ENCODE measurements at regions not wholly inside any gene's neighbourhood (a gene's known extent, or its start where the extent isn't known, plus 50 kb on each side); places are given as distances from the start of the nearest gene placed in this dataset.
"Not testable (repeated sequence)": the region's sequence is repeated elsewhere in the genome, so short reads cannot be mapped to it uniquely, and the experiment has no call there.

DNA sequence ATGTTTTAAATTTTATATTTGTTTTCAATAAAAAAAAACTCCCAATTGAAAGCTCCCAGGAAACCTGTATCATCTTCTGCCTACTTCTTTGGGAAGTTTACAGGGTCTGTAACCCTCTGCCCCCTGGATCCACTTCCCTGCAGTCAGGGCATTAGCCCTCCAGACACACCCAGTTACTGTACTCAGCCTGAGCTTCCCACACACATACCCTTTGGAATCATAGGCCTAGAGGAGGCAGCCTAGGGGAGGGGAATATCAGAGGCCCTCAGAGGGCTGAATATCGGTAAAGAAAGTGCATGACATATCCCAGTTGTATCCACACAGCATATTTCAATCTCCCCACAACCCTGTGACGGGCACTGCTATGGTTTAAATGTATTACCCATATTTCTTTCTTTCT lies 56.2 kb upstream of the TFPI start:
- not testable (repeated sequence) for H3K27me3 Mint-ChIP-seq

DNA sequence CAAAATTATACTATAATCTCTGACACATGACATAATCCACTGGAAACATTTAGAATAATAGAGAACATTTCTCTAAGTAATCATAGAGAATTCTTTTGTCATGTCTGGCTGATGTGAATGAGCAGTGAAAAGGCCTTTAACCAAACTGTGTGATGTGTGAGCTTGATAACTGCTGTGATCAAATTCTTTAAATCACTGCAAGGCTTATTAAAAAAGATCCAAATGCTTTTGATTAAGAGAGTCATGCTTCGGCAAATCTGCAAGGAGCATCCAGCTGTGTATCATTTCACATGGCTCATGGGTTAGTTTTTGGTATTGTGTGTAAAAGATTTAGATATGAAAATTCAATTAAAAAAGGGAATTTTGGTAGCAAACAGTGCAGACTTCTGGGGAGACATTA lies 58.6 kb upstream of the TFPI start:
- Mint-ChIP-seq H3K4me1 (ENCODE audit: low read depth in 2 of 2) (no peaks in the 10 kb centered on the region), H3K9me3 (peaks cover 0 to 8% of the 10 kb centered on the region in 2 donors), H3K27ac (no peak overlapping the region), H3K4me3 (no peak overlapping the region), H3K27me3 (no peaks in the 10 kb centered on the region), H3K36me3 (ENCODE audit: insufficient read depth) (no peaks in the 10 kb centered on the region)
- ATAC-seq (replicated peaks): no peak
- no peak for DNase-seq

More for the DNA sequence above, 56.2 kb upstream of the TFPI start:
- not testable (repeated sequence) for H3K9me3 Mint-ChIP-seq; H3K27ac Mint-ChIP-seq; DNase-seq; ATAC-seq (replicated peaks); H3K36me3 Mint-ChIP-seq (ENCODE audit: insufficient read depth); H3K4me1 Mint-ChIP-seq (ENCODE audit: low read depth in 2 of 2); H3K4me3 Mint-ChIP-seq

DNA sequence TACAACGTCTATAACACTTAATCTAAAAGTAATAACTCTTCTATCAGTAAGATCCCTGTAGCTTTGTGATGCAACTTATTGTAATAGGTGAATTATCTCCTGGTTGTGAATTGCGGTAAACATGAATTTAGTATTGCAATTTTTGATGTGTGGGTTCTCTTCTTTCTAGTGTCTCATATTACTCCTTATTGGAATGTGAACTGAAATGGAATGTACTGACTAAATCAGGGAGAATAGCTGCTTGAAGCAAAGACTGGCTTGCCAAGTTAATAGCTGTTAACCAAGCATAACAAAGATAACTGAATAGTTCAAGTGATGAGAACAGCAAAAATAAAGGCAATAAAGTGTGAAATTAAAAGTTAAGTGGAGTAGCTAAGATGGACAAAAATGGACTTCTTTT lies 60.5 kb upstream of the TFPI start:
- H3K4me1 Mint-ChIP-seq (ENCODE audit: low read depth in 2 of 2): no peaks in the 10 kb centered on the region
- no peak for DNase-seq

DNA sequence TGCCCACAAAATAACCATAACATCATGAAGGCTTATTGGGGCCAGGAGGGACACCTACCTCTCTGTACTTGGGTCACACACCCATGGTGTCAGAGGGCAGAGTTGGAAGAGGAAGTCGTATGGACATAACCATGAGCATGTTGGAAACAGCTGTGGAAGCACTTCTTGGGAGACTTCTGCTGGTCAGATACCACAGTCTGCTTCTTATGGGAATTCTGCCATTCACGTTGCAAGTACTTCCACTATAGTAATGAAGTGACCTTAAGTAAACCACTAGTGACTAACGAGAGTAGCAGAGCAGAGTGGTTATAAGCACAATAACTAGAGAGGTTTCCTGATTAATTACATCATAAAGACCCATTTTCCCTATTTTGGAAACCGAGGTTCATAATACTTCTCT lies 61.1 kb upstream of the TFPI start:
- Mint-ChIP-seq H3K4me1 (ENCODE audit: low read depth in 2 of 2) (no peaks in the 10 kb centered on the region), H3K4me3 (no peak overlapping the region)
- no peak for ATAC-seq (replicated peaks)

More for the DNA sequence above, 60.5 kb upstream of the TFPI start:
- ATAC-seq (replicated peaks): no peak
- Mint-ChIP-seq H3K27me3 (no peaks in the 10 kb centered on the region), H3K36me3 (ENCODE audit: insufficient read depth) (no peaks in the 10 kb centered on the region), H3K9me3 (peaks cover 0 to 8% of the 10 kb centered on the region in 2 donors), H3K27ac (no peak overlapping the region), H3K4me3 (no peak overlapping the region)

DNA sequence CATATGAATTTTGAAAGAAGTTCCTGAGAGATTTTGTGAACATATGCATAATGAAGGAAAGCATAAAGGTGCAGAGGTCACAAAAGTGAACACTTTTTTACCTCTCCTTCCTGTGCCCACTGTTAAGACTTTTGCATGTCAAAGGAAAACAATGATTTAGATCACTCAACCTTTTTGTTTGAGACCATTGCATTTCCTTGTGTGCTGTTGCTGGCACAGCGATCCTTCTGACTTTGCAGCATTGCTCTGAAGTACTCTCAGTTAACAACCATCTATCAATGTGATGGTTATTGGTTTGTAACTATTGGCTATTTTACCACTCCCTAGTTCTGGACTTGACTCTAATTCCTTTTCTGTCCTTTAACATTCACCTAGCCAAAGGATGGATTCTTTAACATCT lies 61.7 kb upstream of the TFPI start:
- H3K36me3 Mint-ChIP-seq (ENCODE audit: insufficient read depth): no peaks in the 10 kb centered on the region
- DNase-seq (no peak), ATAC-seq (replicated peaks) (no peak)
- no peaks in the 10 kb centered on the region for H3K4me1 Mint-ChIP-seq (ENCODE audit: low read depth in 2 of 2)
- H3K9me3 Mint-ChIP-seq: peaks cover 0 to 8% of the 10 kb centered on the region in 2 donors
- H3K27ac Mint-ChIP-seq: no peak overlapping the region
- H3K27me3 Mint-ChIP-seq: no peaks in the 10 kb centered on the region
- no peak overlapping the region for H3K4me3 Mint-ChIP-seq

More for the DNA sequence above, 61.1 kb upstream of the TFPI start:
- H3K9me3 Mint-ChIP-seq: peaks cover 0 to 8% of the 10 kb centered on the region in 2 donors
- no peak for DNase-seq
- H3K27ac Mint-ChIP-seq: no peak overlapping the region
- no peaks in the 10 kb centered on the region for H3K36me3 Mint-ChIP-seq (ENCODE audit: insufficient read depth)
- H3K27me3 Mint-ChIP-seq: no peaks in the 10 kb centered on the region

DNA sequence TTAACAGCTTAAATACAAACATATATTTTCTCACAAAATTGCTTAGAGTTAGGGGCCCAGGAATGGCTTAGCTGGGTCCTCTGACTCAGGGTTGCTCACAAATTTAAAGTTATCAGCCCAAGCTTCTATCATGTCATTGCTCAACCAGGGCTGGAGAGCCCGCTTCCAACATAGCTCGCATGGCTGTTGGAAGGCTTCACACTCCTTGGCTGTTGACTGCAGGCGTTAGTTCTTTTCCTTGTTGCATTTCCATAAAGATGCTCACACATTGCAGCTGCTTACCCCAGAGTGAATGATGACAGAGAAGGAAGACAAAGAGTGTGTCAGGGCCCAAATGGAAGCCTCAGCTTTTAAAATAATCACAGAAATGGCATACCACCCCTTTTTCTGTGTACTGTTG lies 62.9 kb upstream of the TFPI start:
- no peak overlapping the region for H3K27ac Mint-ChIP-seq
- H3K4me1 Mint-ChIP-seq (ENCODE audit: low read depth in 2 of 2): no peaks in the 10 kb centered on the region
- peaks cover 0 to 8% of the 10 kb centered on the region in 2 donors for H3K9me3 Mint-ChIP-seq
- no peaks in the 10 kb centered on the region for H3K36me3 Mint-ChIP-seq (ENCODE audit: insufficient read depth)
- H3K27me3 Mint-ChIP-seq: no peaks in the 10 kb centered on the region
- no peak for ATAC-seq (replicated peaks)
- no peak overlapping the region for H3K4me3 Mint-ChIP-seq
- DNase-seq: no peak

DNA sequence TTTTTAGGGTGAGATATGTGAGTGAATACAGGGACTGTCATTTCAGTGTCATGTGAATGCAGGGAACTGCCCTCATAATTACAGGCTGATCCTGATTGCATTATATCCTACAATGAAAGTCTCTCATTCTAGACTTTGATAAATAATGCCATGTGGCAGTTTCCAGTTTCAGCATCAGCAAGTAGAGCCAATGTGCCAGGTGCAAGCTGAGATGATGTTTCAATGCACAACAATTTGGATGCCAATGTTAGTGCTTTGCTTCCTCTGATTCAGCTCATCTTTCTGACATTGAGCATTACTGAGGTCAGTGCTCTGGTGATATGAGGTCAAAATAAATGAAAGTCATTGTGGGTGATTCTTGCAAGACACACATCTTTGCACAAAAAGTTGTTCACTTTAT lies 63.7 kb upstream of the TFPI start:
- Mint-ChIP-seq H3K27ac (no peak overlapping the region), H3K4me1 (ENCODE audit: low read depth in 2 of 2) (no peaks in the 10 kb centered on the region), H3K36me3 (ENCODE audit: insufficient read depth) (no peaks in the 10 kb centered on the region), H3K4me3 (no peak overlapping the region), H3K9me3 (peaks cover 0 to 8% of the 10 kb centered on the region in 2 donors), H3K27me3 (no peaks in the 10 kb centered on the region)
- ATAC-seq (replicated peaks): no peak
- no peak for DNase-seq

DNA sequence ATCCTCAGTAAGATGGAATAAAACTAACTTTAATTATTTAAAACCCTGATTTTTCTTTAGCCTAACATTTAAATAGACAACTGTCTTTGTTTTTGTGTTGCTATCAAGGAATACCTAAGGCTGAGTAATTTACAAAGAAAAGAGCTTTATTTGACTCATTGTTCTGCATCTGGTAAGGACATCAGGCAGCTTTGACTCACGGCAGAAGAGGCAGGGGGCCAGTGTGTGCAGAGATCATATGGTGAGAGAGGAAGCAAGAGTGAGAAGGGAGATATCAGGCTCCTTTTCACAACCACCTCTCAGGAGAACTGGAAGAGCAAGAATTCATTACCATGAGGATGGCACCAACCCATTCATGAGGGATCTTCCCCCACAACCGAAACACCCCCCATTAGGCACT lies 64.6 kb upstream of the TFPI start:
- DNase-seq (no peak), ATAC-seq (replicated peaks) (no peak)
- Mint-ChIP-seq H3K27ac (no peak overlapping the region), H3K4me3 (no peak overlapping the region), H3K4me1 (ENCODE audit: low read depth in 2 of 2) (no peaks in the 10 kb centered on the region), H3K27me3 (no peaks in the 10 kb centered on the region), H3K9me3 (peaks cover 0 to 8% of the 10 kb centered on the region in 2 donors), H3K36me3 (ENCODE audit: insufficient read depth) (no peaks in the 10 kb centered on the region)

DNA sequence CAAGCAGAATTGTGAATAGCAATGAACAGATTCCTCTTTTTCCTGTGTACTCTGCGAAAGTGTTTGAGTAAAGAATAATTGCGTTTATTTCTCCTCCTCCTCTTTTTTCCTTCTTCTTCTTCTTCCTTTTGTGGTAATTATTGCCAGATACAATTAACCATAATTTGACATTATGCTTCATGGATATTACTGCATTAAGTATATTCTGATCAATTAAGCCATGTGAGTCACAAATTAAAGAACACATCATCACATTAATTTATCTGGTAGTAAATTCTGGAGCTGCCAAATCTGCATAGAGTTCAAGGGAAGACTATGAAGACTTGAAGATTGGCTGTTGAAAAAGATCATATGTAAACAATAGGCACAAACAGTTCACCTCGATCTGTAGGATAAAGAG lies 72.9 kb upstream of the TFPI start:
- Mint-ChIP-seq H3K36me3 (ENCODE audit: insufficient read depth) (no peaks in the 10 kb centered on the region), H3K27me3 (no peaks in the 10 kb centered on the region), H3K4me3 (no peak overlapping the region), H3K9me3 (peaks cover 8 to 9% of the 10 kb centered on the region in 2 donors), H3K27ac (no peak overlapping the region), H3K4me1 (ENCODE audit: low read depth in 2 of 2) (no peaks in the 10 kb centered on the region)
- ATAC-seq (replicated peaks) (no peak), DNase-seq (no peak)

DNA sequence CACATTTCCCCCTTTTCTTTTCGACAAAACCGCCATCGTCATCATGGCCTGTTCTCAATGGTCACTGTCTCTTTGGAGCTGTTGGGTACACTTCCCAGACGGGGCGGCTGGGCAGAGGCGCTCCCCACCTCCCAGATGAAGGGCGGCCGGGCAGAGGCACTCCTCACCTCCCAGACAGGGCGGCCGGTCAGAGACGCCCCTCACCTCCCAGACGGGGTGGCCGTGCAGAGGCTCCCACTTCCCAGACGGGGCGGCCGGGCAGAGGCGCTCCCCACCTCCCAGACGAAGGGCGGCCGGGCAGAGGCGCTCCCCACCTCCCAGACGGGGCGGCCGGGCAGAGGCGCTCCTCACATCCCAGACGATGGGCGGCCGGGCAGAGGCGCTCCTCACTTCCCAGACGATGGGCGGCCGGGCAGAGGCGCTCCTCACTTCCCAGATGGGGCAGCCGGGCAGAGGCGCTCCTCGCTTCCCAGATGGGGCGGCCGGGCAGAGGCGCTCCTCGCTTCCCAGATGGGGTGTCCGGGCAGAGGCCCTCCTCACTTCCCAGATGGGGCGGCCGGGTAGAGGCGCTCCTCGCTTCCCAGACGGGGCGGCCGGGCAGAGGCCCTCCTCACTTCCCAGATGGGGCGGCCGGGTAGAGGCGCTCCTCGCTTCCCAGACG lies 82.6 kb upstream of the TFPI start:
- not testable (repeated sequence) for H3K4me1 Mint-ChIP-seq (ENCODE audit: low read depth in 2 of 2); H3K27me3 Mint-ChIP-seq; DNase-seq

DNA sequence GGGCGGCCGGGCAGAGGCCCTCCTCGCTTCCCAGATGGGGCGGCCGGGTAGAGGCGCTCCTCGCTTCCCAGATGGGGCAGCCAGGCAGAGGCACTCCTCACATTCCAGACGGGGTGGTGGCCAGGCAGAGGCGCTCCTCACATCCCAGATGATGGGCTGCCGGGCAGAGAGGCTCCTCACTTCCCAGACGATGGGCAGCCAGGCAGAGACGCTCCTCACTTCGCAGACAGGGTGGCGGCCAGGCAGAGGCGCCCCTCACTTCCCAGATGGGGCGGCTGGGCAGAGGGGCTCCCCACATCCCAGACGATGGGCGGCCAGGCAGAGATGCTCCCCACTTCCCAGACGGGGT lies 83.1 kb upstream of the TFPI start:
- H3K27ac Mint-ChIP-seq; ATAC-seq (replicated peaks); H3K9me3 Mint-ChIP-seq; H3K4me3 Mint-ChIP-seq; H3K27me3 Mint-ChIP-seq; H3K4me1 Mint-ChIP-seq (ENCODE audit: low read depth in 2 of 2); DNase-seq; H3K36me3 Mint-ChIP-seq (ENCODE audit: insufficient read depth): not testable (repeated sequence)

More for the DNA sequence above, 82.6 kb upstream of the TFPI start:
- H3K27ac Mint-ChIP-seq; ATAC-seq (replicated peaks); H3K36me3 Mint-ChIP-seq (ENCODE audit: insufficient read depth); H3K9me3 Mint-ChIP-seq; H3K4me3 Mint-ChIP-seq: not testable (repeated sequence)

DNA sequence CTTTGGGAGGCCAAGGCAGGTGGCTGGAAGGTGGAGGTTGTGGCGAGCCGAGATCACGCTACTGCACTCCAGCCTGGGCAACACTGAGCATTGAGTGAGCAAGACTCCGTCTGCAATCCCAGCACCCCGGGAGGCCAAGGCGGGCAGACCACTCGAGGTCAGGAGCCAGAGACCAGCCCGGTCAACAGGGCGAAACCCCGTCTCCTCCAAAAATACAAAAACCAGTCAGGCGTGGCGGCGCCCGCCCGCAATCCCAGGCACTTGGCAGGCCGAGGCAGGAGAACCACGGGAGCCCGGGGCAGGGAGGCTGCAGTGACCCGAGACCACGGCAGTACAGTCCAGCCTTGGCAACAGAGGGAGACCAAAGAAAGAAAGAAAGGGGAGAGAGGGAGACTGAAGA lies 83.5 kb upstream of the TFPI start:
- H3K27ac Mint-ChIP-seq; H3K4me1 Mint-ChIP-seq (ENCODE audit: low read depth in 2 of 2); H3K9me3 Mint-ChIP-seq; DNase-seq; H3K36me3 Mint-ChIP-seq (ENCODE audit: insufficient read depth); H3K4me3 Mint-ChIP-seq; ATAC-seq (replicated peaks); H3K27me3 Mint-ChIP-seq: not testable (repeated sequence)

DNA sequence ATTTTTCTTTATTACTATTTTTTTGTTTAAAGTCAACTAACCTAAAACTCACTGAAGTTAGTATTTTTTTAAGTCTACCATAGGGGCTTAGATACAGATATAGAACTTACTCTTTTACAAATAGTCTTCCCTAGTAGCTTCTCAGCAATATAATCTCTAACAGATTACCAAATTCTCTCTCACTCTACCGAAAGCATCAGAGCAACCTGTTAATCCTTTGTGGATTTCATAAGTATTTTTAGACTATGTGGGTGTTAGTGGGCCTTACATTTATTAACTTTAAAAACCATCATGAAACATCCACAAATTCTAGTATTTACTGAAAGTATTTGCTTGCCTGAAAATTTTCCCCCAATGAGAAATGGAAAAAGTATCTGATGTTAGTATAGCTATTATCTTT lies 84.6 kb upstream of the TFPI start:
- no peaks in the 10 kb centered on the region for H3K4me1 Mint-ChIP-seq (ENCODE audit: low read depth in 2 of 2)
- H3K4me3 Mint-ChIP-seq: no peak overlapping the region
- ATAC-seq (replicated peaks) (no peak), DNase-seq (no peak)
- no peaks in the 10 kb centered on the region for H3K27me3 Mint-ChIP-seq
- H3K27ac Mint-ChIP-seq: no peak overlapping the region
- H3K9me3 Mint-ChIP-seq: peaks cover 5% of the 10 kb centered on the region in 2 donors
- no peaks in the 10 kb centered on the region for H3K36me3 Mint-ChIP-seq (ENCODE audit: insufficient read depth)

DNA sequence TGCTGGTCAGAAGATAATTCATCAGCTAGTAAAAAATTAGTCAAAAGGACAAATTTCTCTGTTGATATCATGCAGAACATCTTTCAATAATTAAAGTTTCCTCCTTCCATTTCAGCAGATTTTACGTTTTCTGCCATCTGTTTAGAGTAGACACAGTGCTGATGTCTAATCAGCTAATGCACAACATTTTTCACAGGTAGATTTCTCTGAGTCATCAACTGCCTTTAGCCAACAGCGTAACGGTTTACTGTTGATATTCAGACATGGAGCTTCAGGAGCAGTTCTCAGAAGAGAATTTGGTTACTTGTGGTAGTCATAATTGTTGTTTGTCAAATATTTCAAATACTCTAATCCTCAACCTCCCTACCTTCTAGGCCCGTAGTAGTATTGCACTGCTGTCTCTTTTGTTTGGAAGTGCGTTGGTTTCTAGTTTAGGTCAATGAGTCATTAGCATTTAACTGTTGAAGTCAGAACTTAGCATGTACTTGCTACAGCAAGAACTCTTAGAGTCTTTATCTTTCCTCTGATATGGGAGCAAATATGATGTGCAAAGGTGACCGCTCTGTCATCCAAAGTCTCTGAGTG lies 86.8 kb upstream of the TFPI start:
- H3K9me3 Mint-ChIP-seq: no peaks in the 10 kb centered on the region
- no peak for DNase-seq
- H3K4me1 Mint-ChIP-seq (ENCODE audit: low read depth in 2 of 2): no peaks in the 10 kb centered on the region
- no peak overlapping the region for H3K27ac Mint-ChIP-seq
- no peaks in the 10 kb centered on the region for H3K27me3 Mint-ChIP-seq
- no peak for ATAC-seq (replicated peaks)
- H3K4me3 Mint-ChIP-seq: no peak overlapping the region
- no peaks in the 10 kb centered on the region for H3K36me3 Mint-ChIP-seq (ENCODE audit: insufficient read depth)
